ENCODE measurements at regions not wholly inside any gene's neighbourhood (a gene's known extent, or its start where the extent isn't known, plus 50 kb on each side); places are given as distances from the start of the nearest gene placed in this dataset.
"Not testable (repeated sequence)": the region's sequence is repeated elsewhere in the genome, so short reads cannot be mapped to it uniquely, and the experiment has no call there.

DNA sequence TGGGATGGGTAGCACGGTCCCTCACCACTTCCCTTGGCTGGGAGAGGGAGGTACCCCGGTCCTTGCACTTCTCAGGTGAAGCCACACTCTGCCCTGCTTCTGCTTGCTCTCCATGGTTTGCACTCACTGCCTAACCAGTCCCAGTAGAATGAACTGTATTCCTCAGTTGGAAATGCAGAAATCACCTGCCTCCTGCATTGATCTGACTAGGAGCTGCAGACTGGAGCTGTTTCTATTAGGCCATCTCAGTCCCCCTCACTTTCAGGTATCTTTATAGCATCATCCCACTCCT, 264.9 kb downstream of the ZWINT start:
- no peak for DNase-seq

DNA sequence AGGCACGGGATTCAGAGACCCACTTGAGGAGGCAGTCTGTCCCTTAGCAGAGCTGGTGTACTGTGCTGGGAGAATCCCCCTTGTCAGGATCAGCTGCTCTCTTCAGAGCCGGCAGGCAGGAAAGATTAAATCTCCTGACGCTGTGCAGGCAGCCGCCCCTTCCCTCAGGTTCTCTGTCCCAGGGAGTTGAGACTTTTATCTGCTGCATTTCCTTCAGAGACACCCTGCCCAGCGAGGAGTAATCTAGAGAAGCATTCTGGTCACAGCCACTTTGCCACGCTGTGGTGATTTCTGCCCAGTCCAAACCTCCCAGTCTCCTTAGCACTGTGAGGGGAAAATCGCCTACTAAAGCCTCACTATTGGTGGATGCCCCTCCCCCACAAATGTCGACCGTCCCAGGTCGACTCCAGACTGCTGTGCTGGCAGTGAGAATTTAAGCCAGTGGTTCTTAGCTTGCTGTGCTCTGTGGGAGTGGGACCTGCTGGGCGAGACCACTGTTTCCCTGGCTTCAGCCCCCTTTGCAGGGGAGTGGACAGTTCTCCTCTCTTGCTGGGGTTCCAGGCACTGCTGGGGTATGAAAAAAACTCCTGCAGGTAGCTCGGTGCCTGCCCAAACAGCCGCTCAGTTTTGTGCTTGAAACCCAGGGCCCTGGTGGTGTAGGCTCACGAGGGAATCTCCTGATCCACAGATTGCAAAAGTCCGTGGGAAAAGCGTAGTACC, 265.4 kb downstream of the ZWINT start:
- DNase-seq: no peak

DNA sequence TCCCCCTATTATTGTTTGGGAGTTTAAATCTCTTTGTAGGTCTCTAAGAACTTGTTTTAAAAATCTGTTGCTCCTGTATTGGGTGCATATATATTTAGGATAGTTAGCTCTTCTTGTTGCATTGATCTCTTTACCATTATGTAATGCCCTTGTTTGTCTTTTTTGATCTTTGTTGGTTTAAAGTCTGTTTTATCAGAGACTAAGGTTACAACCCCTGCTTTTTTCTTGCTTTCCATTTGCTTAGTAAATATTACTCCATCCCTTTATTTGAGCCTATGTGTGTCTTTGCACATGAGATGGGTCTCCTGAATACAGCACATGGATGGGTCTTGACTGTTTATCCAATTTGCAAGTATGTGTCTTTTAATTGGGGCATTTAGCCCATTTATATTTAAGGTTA, 267.4 kb downstream of the ZWINT start:
- DNase-seq: not testable (repeated sequence)

DNA sequence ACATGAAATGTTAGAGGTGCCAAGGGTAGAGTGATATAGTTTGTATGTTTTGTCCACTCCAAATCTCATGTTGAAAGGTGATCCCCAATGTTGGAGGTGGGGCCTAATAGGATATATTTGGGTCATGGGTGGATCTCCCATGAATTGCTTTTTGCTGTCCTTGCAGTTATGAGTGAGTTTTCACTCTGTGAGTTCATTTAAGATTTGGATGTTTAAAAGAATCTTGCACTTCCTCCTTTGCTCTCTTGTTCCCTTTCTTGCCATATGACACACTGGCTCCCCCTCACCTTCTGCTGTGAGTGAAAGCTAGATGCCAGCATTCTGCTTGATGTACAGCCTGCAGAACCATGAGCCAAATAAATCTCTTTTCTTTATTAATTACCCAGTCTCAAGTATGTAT, 269.2 kb downstream of the ZWINT start:
- DNase-seq: peak; percentile 52

DNA sequence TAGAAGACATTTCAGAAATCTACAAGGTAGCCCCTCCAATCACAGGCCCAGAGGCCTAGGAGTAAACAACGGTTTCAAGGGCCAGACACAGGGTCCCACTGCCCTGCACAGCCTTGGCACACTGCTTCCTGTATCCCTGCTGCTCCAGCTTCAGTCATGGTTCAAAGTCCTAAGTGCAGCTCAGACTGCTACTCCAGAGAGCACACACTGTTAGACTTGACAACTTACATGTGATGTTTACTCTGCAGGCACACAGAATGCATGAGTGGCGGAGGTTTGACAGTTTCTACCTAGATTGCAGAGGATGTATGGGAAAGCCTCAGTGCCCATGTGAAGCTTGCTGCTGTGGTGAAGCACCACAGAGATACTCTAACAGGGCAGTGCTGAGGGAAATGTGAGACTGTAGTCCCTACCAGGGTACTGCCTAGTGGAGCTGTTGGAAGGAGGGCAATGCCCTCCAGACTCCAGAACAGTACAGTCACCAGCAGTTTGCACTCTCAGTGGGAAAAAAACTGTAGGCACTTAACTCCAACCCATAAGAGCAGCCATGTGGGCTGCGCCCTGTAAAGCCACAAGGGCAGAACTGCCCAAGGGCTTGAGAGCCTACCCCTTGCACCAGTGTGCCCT, 270.0 kb downstream of the ZWINT start:
- DNase-seq: no peak

DNA sequence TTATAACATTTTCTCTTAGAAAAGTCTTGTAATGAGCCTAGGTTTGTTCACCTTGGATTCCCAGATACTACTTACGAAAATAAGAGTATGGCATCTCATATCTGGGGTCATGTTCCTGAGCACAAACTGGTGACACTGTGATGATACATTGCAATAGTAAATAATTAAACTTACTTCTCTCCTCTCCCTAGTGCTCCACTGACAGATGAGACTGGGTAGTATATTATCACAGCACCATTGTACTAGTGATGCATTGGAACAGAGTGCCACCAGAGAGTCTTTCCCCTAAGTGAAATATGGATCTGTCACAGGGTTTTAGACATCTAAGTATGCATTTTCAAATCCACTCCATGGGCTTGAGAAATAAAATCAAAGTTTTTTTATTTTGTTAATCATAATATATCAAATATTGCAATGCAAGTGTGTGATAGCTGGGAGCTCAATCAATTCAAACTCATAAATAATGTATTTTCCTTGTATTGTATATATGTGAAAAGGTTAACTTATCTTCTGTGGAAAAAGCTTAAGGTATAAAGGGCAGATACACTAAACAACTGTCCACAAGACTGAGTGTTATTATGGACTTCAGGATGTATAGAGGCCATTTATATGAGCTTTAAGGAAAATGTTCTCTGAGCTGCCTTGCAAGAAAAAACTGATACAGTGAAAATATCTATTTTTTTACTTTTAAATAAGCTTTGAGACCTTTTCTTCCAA, 275.5 kb downstream of the ZWINT start:
- no peak for DNase-seq

DNA sequence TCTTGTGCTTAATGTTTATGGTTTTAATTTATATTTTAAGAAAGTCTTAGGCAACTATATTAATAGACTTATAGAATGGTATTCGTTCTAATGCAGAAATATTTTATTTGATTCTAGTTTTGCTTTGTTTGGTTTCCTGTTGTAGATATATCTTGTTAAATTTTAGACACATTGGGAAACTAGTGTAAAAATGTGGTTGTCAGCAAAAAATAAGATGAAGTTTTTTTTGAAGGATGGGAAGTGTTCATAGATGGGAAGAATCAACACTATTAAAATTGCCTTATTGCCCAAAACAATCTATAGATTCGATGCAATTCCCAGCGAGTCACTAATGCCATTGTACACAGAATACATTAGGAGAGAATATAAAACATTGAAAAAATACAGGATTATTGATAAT, 278.9 kb downstream of the ZWINT start:
- DNase-seq: no peak

DNA sequence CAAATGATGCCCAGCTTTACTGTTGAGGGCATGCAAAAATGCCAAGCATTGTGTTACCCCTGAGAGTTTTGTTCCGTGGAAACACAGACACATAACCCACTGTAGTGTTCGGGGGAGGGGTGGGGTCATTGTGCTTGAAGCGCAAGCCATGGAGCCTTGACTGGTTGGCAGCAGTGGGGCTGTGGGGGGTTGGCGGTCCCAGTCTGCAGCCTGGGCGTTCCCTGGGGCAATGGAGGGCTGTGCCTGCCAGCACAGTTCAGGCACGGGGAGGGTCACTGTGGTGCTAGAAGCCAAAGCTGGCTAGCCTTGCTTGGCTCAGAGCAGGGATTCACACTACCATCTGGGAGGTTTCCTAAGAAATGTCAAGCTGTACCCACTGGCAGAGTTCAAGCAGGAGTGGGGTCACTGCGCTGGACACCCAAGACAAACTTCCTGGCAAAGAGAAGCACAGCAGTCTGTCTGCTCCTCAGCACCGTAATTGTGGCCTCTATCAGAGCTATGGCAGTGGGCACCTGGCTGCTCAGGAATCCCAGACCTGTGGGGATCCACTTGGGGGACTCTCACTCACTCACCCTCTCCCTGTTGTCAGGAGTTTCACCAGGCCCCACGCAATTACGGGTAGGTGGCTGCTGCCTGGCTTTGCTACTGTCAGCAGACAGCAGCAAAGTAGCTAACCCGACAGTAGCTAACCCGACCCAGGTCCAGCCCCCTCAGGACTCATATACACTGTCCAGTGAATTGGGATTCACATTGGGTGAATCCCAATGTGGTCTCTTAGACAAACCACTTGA, 292.4 kb downstream of the ZWINT start:
- no peak for DNase-seq

DNA sequence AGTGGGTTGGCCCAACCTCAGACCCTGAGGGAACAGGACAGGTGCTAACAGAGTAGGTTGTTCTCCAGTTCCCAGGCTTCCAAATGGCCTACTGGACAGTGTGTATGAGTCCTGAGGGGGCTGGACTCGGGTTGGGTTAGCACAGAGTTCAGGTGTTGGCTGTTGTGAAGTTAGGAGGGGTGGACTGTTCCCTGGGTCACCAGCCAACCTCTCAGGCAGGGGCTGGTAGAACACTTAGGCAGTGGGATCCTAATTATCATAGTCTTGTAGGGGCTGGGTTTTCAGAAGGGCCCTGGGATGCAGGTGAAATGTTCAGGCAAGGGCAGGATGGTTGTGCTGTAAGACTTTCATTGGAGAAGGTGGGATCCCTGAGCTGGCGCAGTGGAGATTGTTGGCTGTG, 293.0 kb downstream of the ZWINT start:
- no peak for DNase-seq

DNA sequence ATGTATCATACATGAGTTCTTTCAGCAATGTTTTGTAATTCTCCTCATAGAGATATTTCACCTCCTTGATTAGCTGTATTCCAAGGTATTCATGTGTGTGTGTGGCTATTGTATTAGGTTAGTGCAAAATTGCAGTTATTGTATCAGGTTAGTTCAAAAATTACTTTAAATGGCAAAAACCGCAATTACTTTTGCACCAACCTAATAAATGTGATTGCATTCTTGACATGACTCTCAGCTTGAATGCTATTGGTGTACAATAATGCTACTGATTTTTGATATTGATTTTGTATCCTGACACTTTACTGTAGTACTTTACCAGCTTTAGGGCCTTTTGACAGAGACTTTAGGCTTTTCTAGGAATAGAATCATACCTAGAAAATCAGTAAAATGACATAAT, 297.4 kb downstream of the ZWINT start:
- no peak for DNase-seq

DNA sequence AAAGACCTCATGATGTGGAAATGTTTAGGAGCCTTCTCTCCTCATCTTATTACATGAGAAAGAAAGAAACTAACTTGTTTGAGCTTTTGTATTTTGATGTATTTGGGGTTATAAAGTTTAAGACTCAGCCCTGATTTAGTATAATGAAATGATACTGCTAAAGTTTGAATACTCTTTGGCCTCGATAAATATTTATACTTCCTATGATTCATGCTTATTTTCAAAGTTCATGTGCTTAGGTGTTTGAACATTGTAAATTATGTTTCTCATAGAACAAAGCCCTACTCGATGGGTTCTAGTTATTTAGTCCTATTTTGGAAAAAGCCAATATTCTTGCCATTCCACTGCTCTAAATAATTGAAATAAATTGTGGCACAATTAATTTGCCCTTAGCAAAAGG, 303.2 kb downstream of the ZWINT start:
- no peak for DNase-seq

DNA sequence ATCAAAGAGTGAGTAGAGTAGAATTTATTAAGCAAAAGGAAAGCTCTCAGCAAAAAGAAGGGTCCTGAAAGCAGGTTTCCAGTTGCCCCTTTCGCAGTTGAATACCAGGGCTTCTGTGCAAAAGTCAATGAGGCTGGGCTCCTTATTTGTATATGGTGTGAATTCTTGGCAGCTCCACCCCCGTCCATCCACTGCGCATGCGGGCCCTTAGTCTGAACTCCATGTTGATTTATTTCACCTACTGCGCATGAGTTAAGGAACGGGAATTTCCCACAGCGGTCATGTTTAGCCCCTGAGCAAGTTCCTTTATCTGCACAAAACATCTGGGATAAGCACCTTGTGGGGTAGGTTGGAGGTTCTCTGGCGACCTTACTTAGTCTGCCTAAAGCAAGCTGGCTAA, 325.6 kb downstream of the ZWINT start:
- DNase-seq: no peak

DNA sequence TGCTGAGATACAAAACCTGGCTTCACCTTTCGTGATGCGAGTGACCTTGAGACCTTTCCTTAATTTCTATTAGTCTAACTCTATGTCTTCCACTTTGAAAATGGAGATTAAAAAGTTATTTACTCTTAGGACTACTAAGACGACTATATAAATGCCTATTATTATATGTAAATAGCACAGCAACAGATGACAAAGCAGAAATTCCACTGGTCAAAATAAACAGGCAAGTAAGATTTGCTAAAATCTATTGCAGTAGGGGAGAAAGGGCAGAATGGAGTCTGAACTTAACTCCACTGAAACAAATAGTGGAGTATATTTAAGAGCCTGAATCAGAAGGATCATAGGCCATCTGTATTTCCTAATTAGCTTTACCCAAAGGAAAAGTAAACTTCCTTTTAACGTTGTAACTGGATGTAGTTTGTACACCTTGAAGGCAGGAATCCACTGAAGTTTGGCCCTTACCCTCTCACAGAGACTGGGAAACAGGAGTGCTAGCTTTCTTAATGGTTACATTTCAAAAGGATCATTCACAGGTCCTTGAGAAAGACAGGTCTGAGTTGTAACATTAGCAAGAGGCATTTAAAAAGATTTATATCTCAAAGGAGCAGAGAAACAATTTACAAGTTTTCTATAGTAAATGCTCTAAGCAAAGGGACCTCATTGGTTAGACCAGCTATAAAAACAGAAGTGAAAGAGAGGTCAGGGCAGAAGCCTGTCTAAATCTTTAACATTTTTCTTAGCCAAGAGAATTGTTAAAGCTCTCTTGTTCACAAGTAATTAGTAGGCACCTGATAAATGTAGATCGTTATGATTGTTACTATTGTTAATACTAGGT, 332.5 kb downstream of the ZWINT start:
- peak; percentile 24 for DNase-seq

DNA sequence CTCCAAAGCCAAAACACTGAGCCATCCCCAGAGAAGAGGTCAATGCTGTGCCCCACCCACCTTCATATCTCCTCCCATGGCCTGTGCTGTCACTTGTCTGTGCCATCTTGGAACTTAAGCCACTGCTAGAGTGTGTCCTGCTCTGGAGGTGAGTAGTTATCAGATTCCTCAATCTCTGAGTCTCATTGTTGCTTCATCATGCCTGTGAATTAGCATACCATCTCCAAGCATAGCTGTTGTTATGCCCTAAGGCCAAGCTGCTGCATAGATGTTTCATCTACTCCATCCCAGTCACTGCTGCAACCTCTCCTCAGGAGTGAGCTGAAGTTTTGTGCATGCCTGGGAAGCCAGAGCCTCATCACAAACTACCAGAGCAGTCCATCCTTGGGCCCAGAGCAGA, 349.0 kb downstream of the ZWINT start:
- DNase-seq: no peak

DNA sequence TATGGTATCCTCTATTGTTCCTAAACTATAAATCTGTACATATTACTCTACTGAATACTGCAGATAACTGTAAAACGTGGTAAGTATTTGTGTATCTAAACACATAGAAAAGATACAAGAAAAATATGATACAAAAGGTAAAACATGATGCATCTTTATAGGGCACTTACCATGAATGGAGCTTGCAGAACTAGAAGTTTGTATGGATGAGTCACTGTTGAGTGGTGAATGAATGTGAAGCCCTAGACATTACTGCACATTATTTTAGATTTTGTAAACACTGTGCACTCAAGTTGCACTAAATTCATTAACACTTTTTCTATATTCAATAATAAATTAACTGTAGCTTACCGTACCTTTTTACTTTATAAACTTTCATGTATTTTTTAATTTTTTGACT, 357.5 kb downstream of the ZWINT start:
- DNase-seq: no peak

DNA sequence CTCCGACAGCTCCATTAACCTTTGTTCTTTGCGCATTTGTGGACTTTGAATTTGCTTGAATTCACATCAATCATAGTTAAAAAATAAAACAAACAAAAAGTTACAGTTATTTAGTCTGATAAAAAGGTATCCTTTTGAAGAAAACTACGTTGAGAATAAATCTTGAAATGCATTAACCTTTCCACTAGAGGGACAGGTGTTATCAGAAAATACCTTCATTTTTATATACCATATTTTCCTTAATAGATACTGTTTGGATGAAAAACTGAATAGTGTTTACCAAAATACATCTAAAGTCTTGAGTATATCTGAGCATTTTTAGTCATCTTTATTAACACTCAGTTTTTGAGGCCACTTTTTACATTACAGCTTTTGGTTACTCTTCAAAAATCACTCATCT, 371.9 kb downstream of the ZWINT start:
- no peak for DNase-seq

DNA sequence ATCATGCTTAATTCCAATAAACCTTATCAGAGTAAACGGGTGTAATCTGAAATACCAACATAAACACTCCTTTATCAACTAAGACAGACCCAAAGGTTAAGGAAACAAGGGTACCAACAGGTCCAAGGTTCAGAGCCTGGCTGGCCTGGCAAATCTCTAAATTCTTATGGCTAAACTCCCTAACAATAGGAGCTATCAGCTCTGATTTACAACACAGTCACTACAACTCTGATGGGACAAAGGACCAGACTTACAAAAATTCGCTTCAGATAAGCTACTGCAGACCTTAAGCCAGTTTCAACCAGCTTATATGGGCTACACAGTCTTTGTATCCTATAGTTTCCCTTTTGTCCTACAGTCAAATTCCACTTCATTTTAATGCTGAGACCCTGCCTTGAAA, 381.9 kb downstream of the ZWINT start:
- DNase-seq: no peak

DNA sequence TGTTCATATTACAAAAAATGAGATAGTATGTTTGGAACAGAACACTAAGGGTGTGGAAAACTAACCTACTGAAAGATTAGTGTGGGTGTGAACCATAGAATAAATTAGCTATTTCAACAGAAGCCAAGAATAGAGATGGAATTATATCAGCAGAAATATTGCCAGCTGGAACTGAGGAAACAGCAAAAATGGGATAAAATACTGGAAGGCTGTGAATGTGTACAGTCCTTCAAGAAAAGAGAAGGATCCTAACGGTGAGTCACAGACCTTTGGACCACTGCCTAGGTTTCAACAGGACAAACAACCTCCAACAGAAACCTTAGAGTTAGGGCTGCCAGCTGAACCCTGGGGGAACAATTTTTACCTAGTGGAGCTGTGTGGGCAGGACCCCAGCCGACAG, 395.0 kb downstream of the ZWINT start:
- DNase-seq: no peak

DNA sequence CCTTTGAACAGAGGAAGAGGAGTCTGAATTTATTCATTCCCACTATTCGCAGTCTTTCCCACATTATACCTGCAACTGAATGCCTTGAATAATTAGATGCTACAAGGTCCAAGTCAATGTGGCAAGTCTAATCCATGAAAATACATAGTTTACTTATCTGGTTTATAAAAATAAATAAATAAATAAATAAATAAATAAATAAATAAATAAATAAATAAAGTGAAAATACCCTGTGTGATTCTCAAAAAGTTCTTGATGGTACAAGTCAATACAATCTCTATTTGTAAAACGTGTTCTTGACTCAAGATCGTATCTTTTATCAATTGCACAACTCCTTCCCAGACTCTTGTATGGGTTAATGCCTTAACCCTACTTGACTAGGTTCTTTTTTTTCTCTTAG, 417.7 kb downstream of the ZWINT start:
- no peak for DNase-seq

DNA sequence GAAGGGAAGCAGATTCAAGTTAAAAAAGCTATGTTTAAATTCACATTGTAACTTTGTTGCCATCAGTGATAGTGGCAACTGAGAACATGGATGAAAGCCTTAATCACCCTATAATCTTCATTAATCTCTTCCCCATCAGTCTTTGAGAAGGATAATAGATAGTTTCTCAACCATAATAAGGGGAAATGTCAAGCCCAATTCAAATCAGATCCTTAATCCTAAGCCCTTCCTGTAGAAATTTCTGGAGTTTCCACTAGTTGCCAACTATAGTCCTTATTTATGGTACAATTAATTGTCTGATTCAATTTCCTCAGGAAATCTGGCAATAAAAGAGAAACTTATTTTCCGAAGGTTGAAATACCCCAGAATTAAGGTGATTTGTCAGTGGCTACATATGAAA, 431.8 kb downstream of the ZWINT start:
- no peak for DNase-seq

DNA sequence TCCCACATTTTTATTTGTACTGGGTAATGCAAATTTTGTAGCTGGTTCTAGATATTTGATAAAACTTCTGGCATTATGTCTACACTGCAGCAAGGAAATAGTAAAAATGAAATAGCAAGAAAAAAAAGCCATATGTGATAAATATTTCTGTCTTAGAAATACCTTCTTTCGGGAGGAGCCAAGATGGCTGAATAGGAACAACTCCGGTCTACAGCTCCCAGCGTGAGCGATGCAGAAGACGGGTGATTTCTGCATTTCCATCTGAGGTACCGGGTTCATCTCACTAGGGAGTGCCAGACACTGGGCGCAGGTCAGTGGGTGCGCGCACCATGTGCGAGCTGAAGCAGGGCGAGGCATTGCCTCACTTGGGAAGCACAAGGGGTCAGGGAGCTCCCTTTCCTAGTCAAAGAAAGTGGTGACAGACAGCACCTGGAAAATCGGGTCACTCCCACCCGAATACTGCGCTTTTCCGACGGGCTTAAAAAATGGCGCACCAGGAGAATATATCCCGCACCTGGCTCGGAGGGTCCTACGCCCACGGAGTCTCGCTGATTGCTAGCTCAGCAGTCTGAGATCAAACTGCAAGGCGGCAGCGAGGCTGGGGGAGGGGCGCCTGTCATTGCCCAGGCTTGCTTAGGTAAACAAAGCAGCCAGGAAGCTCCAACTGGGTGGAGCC, 461.4 kb downstream of the ZWINT start:
- peak; percentile 12 for DNase-seq

DNA sequence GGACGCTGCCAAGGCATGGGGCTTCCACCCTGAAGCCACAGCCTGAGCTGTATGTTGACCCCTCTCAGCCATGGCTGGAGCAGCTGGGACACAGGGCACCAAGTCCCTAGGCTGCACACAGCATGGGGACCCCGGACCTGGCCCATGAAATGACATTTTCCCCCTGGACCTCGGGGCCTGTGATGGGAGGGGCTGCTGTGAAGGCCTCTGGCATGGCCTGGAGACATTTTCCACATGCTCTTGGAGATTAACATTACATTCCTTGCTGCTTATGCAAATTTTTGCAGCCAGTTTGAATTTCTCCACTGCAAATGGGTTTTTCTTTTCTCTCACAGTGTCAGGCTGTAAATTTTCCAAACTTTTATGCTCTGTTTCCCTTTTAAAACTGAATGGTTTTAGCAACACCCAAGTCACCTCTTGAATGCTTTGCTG, 463.6 kb downstream of the ZWINT start:
- DNase-seq: no peak
